ENCODE measurements at regions not wholly inside any gene's neighbourhood (a gene's known extent, or its start where the extent isn't known, plus 50 kb on each side); places are given as distances from the start of the nearest gene placed in this dataset.

GRCh38 chr10:9688711-9689110 is 1329.0 kb upstream of the CELF2 start:
- Histone ChIP-seq H3K9me2 (replicated peaks; ENCODE audit: control insufficient read depth, low read length) (no peaks in the 10 kb centered on the region; the same call in 1 of the 2 replicates), H3F3A (ENCODE audit: control insufficient read depth, insufficient read depth) (no peaks in the 10 kb centered on the region), H3K4me2 (ENCODE audit: low read length) (no peak overlapping the region), H3K4me1 (ENCODE audit: control insufficient read depth, low read length) (no peaks in the 10 kb centered on the region), H3K27me3 (ENCODE audit: control insufficient read depth, low read length) (no peaks in the 10 kb centered on the region), H4K20me1 (ENCODE audit: control insufficient read depth, insufficient read depth, low read depth, low read length) (no peaks in the 10 kb centered on the region), H3K4me3 (ENCODE audit: low read length) (no peak overlapping the region), H3K9me3 (ENCODE audit: control insufficient read depth, insufficient read depth, low read length) (no peaks in the 10 kb centered on the region), H3K36me3 (ENCODE audit: control insufficient read depth, low read length) (no peaks in the 10 kb centered on the region), H3K79me2 (ENCODE audit: control insufficient read depth, low read length) (no peaks in the 10 kb centered on the region), H3K27ac (ENCODE audit: low read depth, low read length) (no peak overlapping the region)
- TF ChIP-seq CTCF (IDR thresholded peaks at IDR 0.05; ENCODE audit: low read depth, low read length, poor library complexity, severe bottlenecking) (no peak), EZH2phosphoT487 (IDR thresholded peaks at IDR 0.05; ENCODE audit: borderline replicate concordance, low read length) (no peak)

- TF ChIP-seq CTCF (IDR thresholded peaks at IDR 0.05; ENCODE audit: low read depth, low read length, poor library complexity, severe bottlenecking), result no peak
- no peak for TF ChIP-seq EZH2phosphoT487 (IDR thresholded peaks at IDR 0.05; ENCODE audit: borderline replicate concordance, low read length)
- no peaks in the 10 kb centered on the region for H4K20me1 ChIP-seq (ENCODE audit: control insufficient read depth, insufficient read depth, low read depth, low read length)
- no peaks in the 10 kb centered on the region for H3K36me3 ChIP-seq (ENCODE audit: control insufficient read depth, low read length)
- no peaks in the 10 kb centered on the region for H3K27me3 ChIP-seq (ENCODE audit: control insufficient read depth, low read length)
- H3K27ac ChIP-seq (ENCODE audit: low read depth, low read length), result peak overlapping the region; percentile 76
- H3K9me3 ChIP-seq (ENCODE audit: control insufficient read depth, insufficient read depth, low read length), result peaks cover 5% of the 10 kb centered on the region; the same call in 1 of the 2 replicates
- H3K9me2 ChIP-seq (replicated peaks; ENCODE audit: control insufficient read depth, low read length), result no peaks in the 10 kb centered on the region
- peaks cover 35% of the 10 kb centered on the region for H3K4me1 ChIP-seq (ENCODE audit: control insufficient read depth, low read length)
- H3K4me3 ChIP-seq (ENCODE audit: low read length), result peak overlapping the region; percentile 10; the same call in 1 of the 2 replicates
- H3K79me2 ChIP-seq (ENCODE audit: control insufficient read depth, low read length), result no peaks in the 10 kb centered on the region
- peaks cover 11% of the 10 kb centered on the region for H3F3A ChIP-seq (ENCODE audit: control insufficient read depth, insufficient read depth)
- peak overlapping the region; percentile 49 for H3K4me2 ChIP-seq (ENCODE audit: low read length)
Measured at GRCh38 chr10:9707216-9707615, 1310.5 kb upstream of the CELF2 start.

- Histone ChIP-seq H3F3A (ENCODE audit: control insufficient read depth, insufficient read depth) (peaks cover 11% of the 10 kb centered on the region), H3K36me3 (ENCODE audit: control insufficient read depth, low read length) (no peaks in the 10 kb centered on the region), H4K20me1 (ENCODE audit: control insufficient read depth, insufficient read depth, low read depth, low read length) (no peaks in the 10 kb centered on the region), H3K79me2 (ENCODE audit: control insufficient read depth, low read length) (no peaks in the 10 kb centered on the region), H3K4me1 (ENCODE audit: control insufficient read depth, low read length) (peaks cover 35% of the 10 kb centered on the region), H3K4me3 (ENCODE audit: low read length) (no peak overlapping the region), H3K4me2 (ENCODE audit: low read length) (no peak overlapping the region), H3K27ac (ENCODE audit: low read depth, low read length) (no peak overlapping the region), H3K9me2 (replicated peaks; ENCODE audit: control insufficient read depth, low read length) (no peaks in the 10 kb centered on the region), H3K27me3 (ENCODE audit: control insufficient read depth, low read length) (no peaks in the 10 kb centered on the region), H3K9me3 (ENCODE audit: control insufficient read depth, insufficient read depth, low read length) (peaks cover 16% of the 10 kb centered on the region; the same call in 1 of the 2 replicates)
- TF ChIP-seq CTCF (IDR thresholded peaks at IDR 0.05; ENCODE audit: low read depth, low read length, poor library complexity, severe bottlenecking) (no peak), EZH2phosphoT487 (IDR thresholded peaks at IDR 0.05; ENCODE audit: borderline replicate concordance, low read length) (no peak)
Measured at GRCh38 chr10:9709849-9710248, 1307.8 kb upstream of the CELF2 start.

Data from DOHH2 (cell line).